H1 (cell line): ENCODE measurements at regions not wholly inside any gene's neighbourhood (a gene's known extent, or its start where the extent isn't known, plus 50 kb on each side); places are given as distances from the start of the nearest gene placed in this dataset.

Experiments used
- CTCF ChIP-seq, 3 experiments: IDR thresholded peaks; 1 replicate in 2 of 3; 2 replicates in 1 of 3; pipeline versions ENCODE4 v1.5.1 to v1.6.1; 2011; ENCODE audit warnings: low read length in 3 of 3, mild to moderate bottlenecking in 3 of 3, inconsistent platforms in 2 of 3, low read depth in 1 of 3, moderate library complexity in 1 of 3; ENCODE audit not compliant: insufficient read depth in 1 of 3; ENCODE audit errors: control extremely low read depth in 1 of 3
- EP300 ChIP-seq, 2 experiments: IDR thresholded peaks; 1 replicate in 1 of 2; 2 replicates in 1 of 2; pipeline ENCODE4 v1.6.1; 2011 to 2012; ENCODE audit warnings: low read depth in 2 of 2, low read length in 2 of 2, mild to moderate bottlenecking in 2 of 2, borderline replicate concordance in 1 of 2, inconsistent platforms in 1 of 2, moderate library complexity in 1 of 2

GRCh38 chrX:39760930-39761329, 336.8 kb downstream of the BCOR start:
- TF ChIP-seq CTCF (IDR thresholded peaks at IDR 0.05; ENCODE audit: control extremely low read depth in 1 of 3, insufficient read depth in 1 of 3, low read depth in 1 of 3, low read length in 3 of 3) (no peak), EP300 (IDR thresholded peaks at IDR 0.05; ENCODE audit: borderline replicate concordance in 1 of 2, low read depth in 2 of 2, low read length in 2 of 2) (no peak)
